ENCODE measurements at regions not wholly inside any gene's neighbourhood (a gene's known extent, or its start where the extent isn't known, plus 50 kb on each side); places are given as distances from the start of the nearest gene placed in this dataset.
"Not testable (repeated sequence)": the region's sequence is repeated elsewhere in the genome, so short reads cannot be mapped to it uniquely, and the experiment has no call there.

GRCh38 chr4:45438047-45438446 is 685.8 kb downstream of the GABRG1 start:
- Histone ChIP-seq H3K27me3 (no peaks in the 10 kb centered on the region), H3K36me3 (no peaks in the 10 kb centered on the region), H3K4me3 (no peak overlapping the region), H3K9me3 (no peaks in the 10 kb centered on the region), H3K4me1 (no peaks in the 10 kb centered on the region), H3K27ac (no peak overlapping the region)
- ATAC-seq (no peak), DNase-seq (no peak)
- TF ChIP-seq CTCF (IDR thresholded peaks at IDR 0.05) (no peak), POLR2A (IDR thresholded peaks at IDR 0.05) (no peak)
- intact Hi-C loops (cut with DNase I), result no loop called here
- WGBS (ENCODE audit: insufficient coverage, low coverage, low lambda C conversion rate, missing lambda C conversion rate), result 19% methylated on average over 2 of the region's 2 CpGs

GRCh38 chr4:45437381-45437780 is 686.5 kb downstream of the GABRG1 start:
- ATAC-seq (no peak), DNase-seq (no peak)
- no peaks in the 10 kb centered on the region for H3K27me3 ChIP-seq
- no peaks in the 10 kb centered on the region for H3K4me1 ChIP-seq
- TF ChIP-seq POLR2A (IDR thresholded peaks at IDR 0.05) (no peak), CTCF (IDR thresholded peaks at IDR 0.05) (no peak)
- intact Hi-C loops (cut with DNase I), result no loop called here
- H3K27ac ChIP-seq, result no peak overlapping the region
- no peak overlapping the region for H3K4me3 ChIP-seq
- no peaks in the 10 kb centered on the region for H3K9me3 ChIP-seq
- WGBS (ENCODE audit: insufficient coverage, low coverage, low lambda C conversion rate, missing lambda C conversion rate), result 52% methylated on average over 1 of the region's 1 CpG
- H3K36me3 ChIP-seq, result no peaks in the 10 kb centered on the region

GRCh38 chr4:45425135-45425534 is 698.7 kb downstream of the GABRG1 start:
- 25% methylated on average over 1 of the region's 1 CpG for WGBS (ENCODE audit: insufficient coverage, low coverage, low lambda C conversion rate, missing lambda C conversion rate)
- DNase-seq (no peak), ATAC-seq (no peak)
- no peaks in the 10 kb centered on the region for H3K9me3 ChIP-seq
- no peak overlapping the region for H3K4me3 ChIP-seq
- no peak for TF ChIP-seq POLR2A (IDR thresholded peaks at IDR 0.05)
- no peak for TF ChIP-seq CTCF (IDR thresholded peaks at IDR 0.05)
- H3K27ac ChIP-seq, result no peak overlapping the region
- H3K36me3 ChIP-seq, result no peaks in the 10 kb centered on the region
- intact Hi-C loops (cut with DNase I), result no loop called here
- H3K27me3 ChIP-seq, result no peaks in the 10 kb centered on the region
- H3K4me1 ChIP-seq, result no peaks in the 10 kb centered on the region

- ATAC-seq (no peak), DNase-seq (no peak)
- Histone ChIP-seq H3K36me3 (no peaks in the 10 kb centered on the region), H3K27ac (no peak overlapping the region), H3K9me3 (no peaks in the 10 kb centered on the region), H3K4me3 (no peak overlapping the region), H3K27me3 (no peaks in the 10 kb centered on the region), H3K4me1 (no peaks in the 10 kb centered on the region)
- no peak for TF ChIP-seq CTCF (IDR thresholded peaks at IDR 0.05)
- TF ChIP-seq POLR2A (IDR thresholded peaks at IDR 0.05), result no peak
- intact Hi-C loops (cut with DNase I), result no loop called here
- WGBS (ENCODE audit: insufficient coverage, low coverage, low lambda C conversion rate, missing lambda C conversion rate), result 20% methylated on average over 1 of the region's 3 CpGs
Measured at GRCh38 chr4:45423896-45424295, 697.5 kb upstream of the GNPDA2 start.

GRCh38 chr4:45420091-45420674 is 693.8 kb upstream of the GNPDA2 start:
- H3K27me3 ChIP-seq; H3K27ac ChIP-seq; ATAC-seq; H3K9me3 ChIP-seq; H3K4me3 ChIP-seq; intact Hi-C loops (cut with DNase I); DNase-seq; H3K36me3 ChIP-seq; H3K4me1 ChIP-seq: not testable (repeated sequence)
- WGBS (ENCODE audit: insufficient coverage, low coverage, low lambda C conversion rate, missing lambda C conversion rate), result 70% methylated on average over 2 of the region's 21 CpGs

Measured in right lobe of liver (tissue), 6 donors.